Neuronal stem cell (in vitro differentiated cells): ENCODE measurements at regions not wholly inside any gene's neighbourhood (a gene's known extent, or its start where the extent isn't known, plus 50 kb on each side); places are given as distances from the start of the nearest gene placed in this dataset.

Experiments used
- DNase-seq: peaks from one replicate; pipeline ENCODE4 v3.0.0-alpha.2; 2013; ENCODE audit warnings: low spot score
- H2AFZ ChIP-seq: one replicate; pipeline ENCODE4 v1.6.1; 2013; ENCODE audit warnings: mild to moderate bottlenecking, low read length, inconsistent platforms
- H2AK5ac ChIP-seq: 2 replicates; pipeline ENCODE4 v1.6.1; 2013; ENCODE audit warnings: low read depth, mild to moderate bottlenecking, inconsistent platforms, low read length, moderate library complexity, mixed read lengths
- H2BK120ac ChIP-seq: 2 replicates; pipeline ENCODE4 v1.6.1; 2013; ENCODE audit warnings: low read depth, mild to moderate bottlenecking, inconsistent platforms, low read length, moderate library complexity, mixed read lengths
- H2BK12ac ChIP-seq: one replicate; pipeline ENCODE4 v1.6.1; 2013; ENCODE audit warnings: low read length, inconsistent platforms
- H2BK15ac ChIP-seq: 2 replicates; pipeline ENCODE4 v1.6.1; 2013; ENCODE audit warnings: mild to moderate bottlenecking, low read length, inconsistent platforms, mixed read lengths
- H2BK5ac ChIP-seq: one replicate; pipeline ENCODE4 v1.6.1; 2013; ENCODE audit warnings: inconsistent platforms, mild to moderate bottlenecking, low read length, moderate library complexity
- H3K14ac ChIP-seq: one replicate; pipeline ENCODE4 v1.6.1; 2013; ENCODE audit warnings: low read length, inconsistent platforms
- H3K18ac ChIP-seq: 2 replicates; pipeline ENCODE4 v1.6.1; 2013; ENCODE audit warnings: low read length, inconsistent platforms
- H3K23ac ChIP-seq: 2 replicates; pipeline ENCODE4 v1.6.1; 2013; ENCODE audit warnings: low read depth, mild to moderate bottlenecking, mixed read lengths, low read length, inconsistent platforms; ENCODE audit not compliant: poor library complexity
- H3K27ac ChIP-seq: replicated peaks from 3 replicates; pipeline ENCODE4 v1.5.1; 2013; ENCODE audit warnings: low read length, inconsistent platforms
- H3K27me3 ChIP-seq, 3 experiments: 2 replicates each; pipeline ENCODE4 v1.6.1; 2013; ENCODE audit warnings: low read length in 3 of 3, mild to moderate bottlenecking in 2 of 3, inconsistent platforms in 1 of 3, low read depth in 1 of 3, mixed read lengths in 1 of 3, moderate library complexity in 1 of 3; ENCODE audit not compliant: control insufficient read depth in 3 of 3, insufficient read depth in 3 of 3
- H3K36me3 ChIP-seq, 2 donors: replicated peaks in 1 of 2; 2 replicates each; pipeline ENCODE4 v1.6.1; 2013; ENCODE audit warnings: low read length in 2 of 2; ENCODE audit not compliant: control insufficient read depth in 2 of 2, insufficient read depth in 2 of 2
- H3K4ac ChIP-seq: 2 replicates; pipeline ENCODE4 v1.6.1; 2013; ENCODE audit warnings: inconsistent platforms, mild to moderate bottlenecking, low read length, moderate library complexity
- H3K4me1 ChIP-seq, 2 donors: 1 replicate in 1 of 2; 2 replicates in 1 of 2; pipeline ENCODE4 v1.6.1; 2013; ENCODE audit warnings: low read length in 2 of 2, low read depth in 1 of 2; ENCODE audit not compliant: control insufficient read depth in 2 of 2, insufficient read depth in 1 of 2
- H3K4me2 ChIP-seq: one replicate; pipeline ENCODE4 v1.6.1; 2013; ENCODE audit warnings: mild to moderate bottlenecking, low read length, inconsistent platforms; ENCODE audit not compliant: insufficient read depth, poor library complexity, severe bottlenecking
- H3K4me3 ChIP-seq, 2 donors: 2 replicates each; pipeline ENCODE4 v1.5.1; 2013; ENCODE audit warnings: low read length in 2 of 2, mild to moderate bottlenecking in 2 of 2, inconsistent platforms in 1 of 2, moderate library complexity in 1 of 2
- H3K79me1 ChIP-seq: one replicate; pipeline ENCODE4 v1.6.1; 2013; ENCODE audit warnings: low read depth, mild to moderate bottlenecking, inconsistent platforms, low read length, moderate library complexity
- H3K9ac ChIP-seq: one replicate; pipeline ENCODE4 v1.6.1; 2013; ENCODE audit warnings: mild to moderate bottlenecking, low read depth, low read length, inconsistent platforms; ENCODE audit not compliant: poor library complexity
- H3K9me3 ChIP-seq, 2 donors: replicated peaks in 1 of 2; 2 replicates each; pipeline versions ENCODE3 to v1.6.1; 2013; ENCODE audit warnings: low read length in 2 of 2, mild to moderate bottlenecking in 2 of 2, inconsistent platforms in 1 of 2, low read depth in 1 of 2, mixed read lengths in 1 of 2, moderate library complexity in 1 of 2; ENCODE audit not compliant: control insufficient read depth in 2 of 2, insufficient read depth in 1 of 2
- H4K8ac ChIP-seq: one replicate; pipeline ENCODE4 v1.6.1; 2013; ENCODE audit warnings: low read depth, mild to moderate bottlenecking, inconsistent platforms, low read length, moderate library complexity
- H4K91ac ChIP-seq: one replicate; pipeline ENCODE4 v1.6.1; 2013; ENCODE audit warnings: low read length, low read depth, mild to moderate bottlenecking, inconsistent platforms; ENCODE audit not compliant: poor library complexity
- WGBS, 2 donors: extraction: QIAGEN DNeasy Blood & Tissue Kit; methylation state at CpG; one replicate each; pipeline ENCODE4 v1.1.7; 2013; ENCODE audit warnings: missing lambda C conversion rate in 2 of 2, mixed read lengths in 1 of 2; ENCODE audit not compliant: insufficient read length in 2 of 2, insufficient replicate concordance in 1 of 2; ENCODE audit errors: extremely low coverage in 2 of 2; 5-methylcytosine and 5-hydroxymethylcytosine counted together

- Histone ChIP-seq H2AK5ac (no peak overlapping the region), H3K36me3 (no peaks in the 10 kb centered on the region)
Observed at GRCh38 chr12:77401064-77401769, 335.8 kb upstream of the E2F7 start.

DNA sequence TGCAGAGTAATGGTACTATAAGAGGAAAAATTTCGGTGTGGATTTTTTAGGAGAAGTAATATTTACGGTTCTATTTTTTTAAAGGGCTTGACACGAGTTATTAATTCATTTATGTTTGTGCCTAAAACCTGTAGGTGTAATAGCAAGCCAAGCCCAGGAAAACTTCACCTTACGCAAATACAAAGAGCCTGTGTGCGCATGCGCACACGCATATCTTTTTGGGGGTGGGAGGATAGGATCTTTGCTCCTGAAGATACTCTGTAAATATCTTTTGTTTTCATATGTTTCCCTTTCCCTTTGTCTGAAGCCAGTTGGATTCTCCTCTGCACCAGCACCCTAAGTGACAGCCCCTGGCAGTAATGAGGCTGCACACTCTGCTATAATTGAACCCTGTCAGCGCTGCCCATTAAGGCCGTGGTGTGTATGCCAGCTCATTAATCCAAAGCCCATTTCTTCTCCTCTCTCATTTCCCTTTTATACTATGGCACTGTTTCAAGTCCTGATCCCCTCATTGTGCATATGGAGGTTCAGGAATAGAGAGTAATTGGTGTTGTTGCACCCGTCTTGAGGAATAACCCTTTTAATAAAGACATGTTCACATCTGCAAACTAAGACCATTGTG is 327.2 kb upstream of the E2F7 start:
- Histone ChIP-seq H2BK15ac (no peak overlapping the region), H2AFZ (no peak overlapping the region), H2BK12ac (no peak overlapping the region), H3K79me1 (no peaks in the 10 kb centered on the region), H2BK5ac (no peak overlapping the region), H3K27me3 (no peaks in the 10 kb centered on the region), H3K14ac (no peak overlapping the region), H3K36me3 (no peaks in the 10 kb centered on the region), H4K91ac (no peak overlapping the region), H3K4ac (no peak overlapping the region), H3K18ac (no peak overlapping the region), H2AK5ac (no peak overlapping the region), H3K9ac (no peak overlapping the region), H3K27ac (no peak overlapping the region), H3K4me1 (peaks cover 2 to 4% of the 10 kb centered on the region in 2 donors), H3K9me3 (no peaks in the 10 kb centered on the region), H4K8ac (no peak overlapping the region), H3K4me3 (no peak overlapping the region), H2BK120ac (no peak overlapping the region), H3K4me2 (no peak overlapping the region), H3K23ac (no peak overlapping the region)
- 100% methylated on average over 2 of the region's 10 CpGs for WGBS, 2 donors
- DNase-seq: no peak

More at GRCh38 chr12:77401064-77401769, 335.8 kb upstream of the E2F7 start:
- Histone ChIP-seq H2AFZ (no peak overlapping the region), H2BK5ac (no peak overlapping the region), H3K27ac (no peak overlapping the region), H3K4ac (no peak overlapping the region), H3K79me1 (no peaks in the 10 kb centered on the region), H3K23ac (no peak overlapping the region), H4K8ac (no peak overlapping the region), H3K4me2 (no peak overlapping the region), H3K14ac (no peak overlapping the region), H2BK120ac (no peak overlapping the region), H2BK12ac (no peak overlapping the region), H3K9ac (no peak overlapping the region), H3K18ac (no peak overlapping the region), H3K4me3 (no peak overlapping the region), H4K91ac (no peak overlapping the region), H3K4me1 (no peaks in the 10 kb centered on the region), H3K9me3 (no peaks in the 10 kb centered on the region), H2BK15ac (no peak overlapping the region), H3K27me3 (no peaks in the 10 kb centered on the region)
- DNase-seq: no peak
- WGBS, 2 donors: no CpG with 5 or more reads among the region's 3 CpGs

DNA sequence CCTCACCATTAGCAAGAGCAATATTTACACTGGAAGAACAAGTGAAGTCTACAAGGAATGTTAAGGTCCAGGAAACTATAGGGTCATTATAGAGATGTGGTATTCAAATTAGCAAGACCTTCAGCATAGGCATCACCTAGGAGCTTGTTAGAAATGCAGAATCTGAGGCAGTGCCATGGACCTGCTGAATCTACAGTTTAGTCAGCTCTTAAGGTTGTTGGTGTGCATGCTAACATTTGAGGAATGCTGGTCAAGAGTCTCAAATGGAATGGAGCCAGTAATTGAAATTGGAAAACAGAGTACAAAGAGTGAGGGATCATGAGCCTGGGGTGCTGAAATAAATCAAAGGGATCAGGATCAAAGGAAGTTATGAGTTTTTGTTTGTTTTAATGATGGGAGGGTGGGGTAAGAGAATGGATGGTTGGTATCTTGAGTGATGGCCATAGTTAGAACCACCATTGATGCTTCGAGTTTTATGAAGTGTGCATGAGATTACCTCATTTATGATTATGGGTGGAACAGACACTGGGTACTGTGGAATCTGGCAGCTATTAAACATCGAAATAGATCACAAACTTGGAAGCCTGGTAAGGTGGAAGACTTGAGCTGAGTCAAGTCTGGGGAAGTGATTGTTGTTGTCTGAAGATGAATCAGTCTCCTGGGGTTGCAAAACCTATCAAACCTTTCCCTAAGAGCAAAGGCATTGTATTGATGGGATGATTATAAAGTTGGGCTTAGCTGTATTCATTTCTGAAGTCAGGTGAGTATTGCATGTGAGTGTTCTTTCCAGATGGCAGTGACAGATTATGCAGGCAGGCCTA is 323.3 kb upstream of the E2F7 start:
- Histone ChIP-seq H3K9me3 (no peaks in the 10 kb centered on the region), H3K4me2 (no peak overlapping the region), H2BK5ac (no peak overlapping the region), H4K8ac (no peak overlapping the region), H3K79me1 (no peaks in the 10 kb centered on the region), H3K23ac (no peak overlapping the region), H3K18ac (no peak overlapping the region), H2AFZ (no peak overlapping the region), H3K4me1 (peaks cover 4 to 8% of the 10 kb centered on the region in 2 donors), H3K27me3 (no peaks in the 10 kb centered on the region), H3K27ac (no peak overlapping the region), H2BK15ac (no peak overlapping the region), H3K4me3 (no peak overlapping the region), H3K36me3 (no peaks in the 10 kb centered on the region), H3K4ac (no peak overlapping the region), H2BK12ac (no peak overlapping the region), H4K91ac (no peak overlapping the region), H2AK5ac (no peak overlapping the region), H2BK120ac (no peak overlapping the region), H3K14ac (no peak overlapping the region), H3K9ac (no peak overlapping the region)
- no CpG with 5 or more reads among the region's 2 CpGs for WGBS, 2 donors
- DNase-seq: no peak

DNA sequence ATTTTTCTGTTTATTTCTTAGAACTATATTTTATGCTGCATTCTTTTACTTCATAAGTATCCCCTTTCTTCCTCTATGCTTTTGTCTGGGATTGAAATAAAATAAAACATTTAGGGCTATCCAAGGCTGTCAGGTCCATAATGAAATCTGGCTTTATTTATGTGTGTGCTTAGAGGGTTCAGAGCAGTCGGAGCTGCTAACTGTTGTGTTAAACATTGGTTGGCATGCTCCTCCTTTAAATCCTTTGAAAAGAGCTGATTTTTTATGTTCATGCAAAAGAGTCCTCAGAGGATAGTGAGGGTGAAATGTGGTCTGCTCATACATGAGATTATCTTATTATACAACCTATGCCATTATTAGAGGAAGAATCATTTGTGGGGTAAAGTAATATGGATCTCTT is 322.3 kb upstream of the E2F7 start:
- H2BK15ac ChIP-seq: no peak overlapping the region
- no peak overlapping the region for H4K91ac ChIP-seq
- H3K4ac ChIP-seq: no peak overlapping the region
- no peak overlapping the region for H2BK120ac ChIP-seq
- H2BK12ac ChIP-seq: no peak overlapping the region
- H3K4me3 ChIP-seq: no peak overlapping the region
- H2BK5ac ChIP-seq: no peak overlapping the region
- H4K8ac ChIP-seq: no peak overlapping the region
- H3K23ac ChIP-seq: no peak overlapping the region
- H3K9ac ChIP-seq: no peak overlapping the region
- H3K4me2 ChIP-seq: no peak overlapping the region
- H3K36me3 ChIP-seq: no peaks in the 10 kb centered on the region
- no CpG with 5 or more reads among the region's 1 CpG for WGBS, 2 donors
- H2AK5ac ChIP-seq: no peak overlapping the region
- no peak overlapping the region for H2AFZ ChIP-seq
- no peak overlapping the region for H3K14ac ChIP-seq
- no peaks in the 10 kb centered on the region for H3K27me3 ChIP-seq
- no peaks in the 10 kb centered on the region for H3K9me3 ChIP-seq
- peaks cover 1 to 8% of the 10 kb centered on the region in 2 donors for H3K4me1 ChIP-seq
- H3K27ac ChIP-seq: no peak overlapping the region
- H3K79me1 ChIP-seq: no peaks in the 10 kb centered on the region
- H3K18ac ChIP-seq: no peak overlapping the region
- DNase-seq: no peak
